ENCODE measurements at regions not wholly inside any gene's neighbourhood (a gene's known extent, or its start where the extent isn't known, plus 50 kb on each side); places are given as distances from the start of the nearest gene placed in this dataset.

DNA sequence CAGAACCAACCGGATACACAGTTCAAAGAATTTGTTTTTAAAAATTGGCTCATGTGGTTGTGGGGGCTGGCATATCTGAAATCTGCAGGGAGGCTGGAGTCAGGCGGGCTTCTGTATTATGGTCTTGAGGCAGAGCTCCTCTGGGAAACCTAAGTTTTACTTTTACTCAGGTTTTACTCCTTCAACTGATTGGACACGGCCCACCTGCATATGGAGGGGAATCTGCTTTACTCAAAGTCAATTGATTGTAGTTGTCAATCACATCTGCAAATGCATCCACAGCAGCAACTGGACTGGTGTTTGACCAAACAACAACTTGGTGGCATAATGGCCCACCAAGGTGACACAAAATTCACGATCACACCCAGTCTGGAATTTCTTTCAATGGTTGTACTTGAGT, 103.4 kb downstream of the ERMARD start:
- ChIA-PET CTCF (no interaction called here), POLR2A (no interaction called here)
- no peak for TF ChIP-seq CTCF (IDR thresholded peaks at IDR 0.05; ENCODE audit: low read depth, low read length)

GRCh38 chr6:169854083-169854725, 102.8 kb downstream of the ERMARD start:
- Histone ChIP-seq H3K27me3 (ENCODE audit: control insufficient read depth, insufficient read depth, low read length) (no peaks in the 10 kb centered on the region), H3K4me3 (ENCODE audit: low read depth, low read length) (no peak overlapping the region), H3K27ac (ENCODE audit: low read depth, low read length) (no peak overlapping the region), H3K9me3 (ENCODE audit: control insufficient read depth, insufficient read depth, low read length) (peaks cover 83% of the 10 kb centered on the region)
- no peak for DNase-seq (ENCODE audit: low read depth, low spot score)
- ChIA-PET POLR2A (no interaction called here), CTCF (no interaction called here)
- TF ChIP-seq CTCF (IDR thresholded peaks at IDR 0.05; ENCODE audit: low read depth, low read length) = no peak

More for the DNA sequence above, 103.4 kb downstream of the ERMARD start:
- no peak overlapping the region for H3K27ac ChIP-seq (ENCODE audit: low read depth, low read length)
- H3K4me3 ChIP-seq (ENCODE audit: low read depth, low read length) = no peak overlapping the region
- H3K27me3 ChIP-seq (ENCODE audit: control insufficient read depth, insufficient read depth, low read length) = no peaks in the 10 kb centered on the region
- peaks cover 83% of the 10 kb centered on the region for H3K9me3 ChIP-seq (ENCODE audit: control insufficient read depth, insufficient read depth, low read length)
- DNase-seq (ENCODE audit: low read depth, low spot score) = no peak

DNA sequence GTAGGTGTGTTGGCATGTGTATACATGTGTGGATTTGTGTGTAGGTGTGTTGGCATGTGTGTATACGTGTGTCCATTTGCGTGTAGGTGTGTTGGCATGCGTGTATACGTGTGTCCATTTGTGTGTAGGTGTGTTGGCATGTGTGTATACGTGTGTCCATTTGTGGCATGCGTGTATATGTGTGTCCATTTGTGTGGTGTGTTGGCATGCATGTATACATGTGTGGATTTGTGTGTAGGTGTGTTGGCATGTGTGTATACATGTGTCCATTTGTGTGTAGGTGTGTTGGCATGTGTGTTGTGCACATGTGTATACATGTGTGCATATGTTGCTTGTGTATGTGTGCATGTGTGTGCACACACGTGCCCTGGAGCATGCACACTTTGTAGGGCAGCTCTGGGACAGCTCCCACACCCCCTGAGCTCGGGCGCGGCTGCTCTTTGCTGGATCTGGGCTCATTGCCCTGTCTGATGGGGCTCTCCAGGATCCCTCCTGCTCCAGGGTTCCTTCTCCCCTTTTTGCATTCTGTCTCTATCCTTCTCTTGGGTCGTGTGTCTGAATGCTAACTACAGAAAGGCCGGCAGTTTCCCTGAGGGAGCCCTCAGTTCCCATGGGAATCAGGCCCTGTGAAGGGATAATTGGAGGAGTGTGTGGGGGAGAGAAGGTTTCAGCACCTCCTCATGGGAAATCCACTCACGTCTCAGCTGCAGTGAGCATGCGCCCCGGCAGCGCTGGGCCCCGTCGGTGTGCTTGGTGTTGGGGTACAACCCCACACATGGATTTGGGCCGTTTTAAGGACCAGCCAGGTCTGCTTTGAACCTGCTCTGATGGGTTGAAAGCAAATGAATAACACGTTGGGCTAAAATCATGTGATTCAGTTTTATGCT, 102.0 kb downstream of the ERMARD start:
- CTCF ChIA-PET = no interaction called here

GRCh38 chr6:169852504-169853195, 101.2 kb downstream of the ERMARD start:
- no peak for DNase-seq (ENCODE audit: low read depth, low spot score)
- no peak overlapping the region for H3K27ac ChIP-seq (ENCODE audit: low read depth, low read length)
- no peak for TF ChIP-seq CTCF (IDR thresholded peaks at IDR 0.05; ENCODE audit: low read depth, low read length)
- CTCF ChIA-PET = no interaction called here
- POLR2A ChIA-PET = no interaction called here
- H3K4me3 ChIP-seq (ENCODE audit: low read depth, low read length) = no peak overlapping the region
- H3K27me3 ChIP-seq (ENCODE audit: control insufficient read depth, insufficient read depth, low read length) = no peaks in the 10 kb centered on the region
- H3K9me3 ChIP-seq (ENCODE audit: control insufficient read depth, insufficient read depth, low read length) = peaks cover 75% of the 10 kb centered on the region

More for the DNA sequence above, 102.0 kb downstream of the ERMARD start:
- H3K27me3 ChIP-seq (ENCODE audit: control insufficient read depth, insufficient read depth, low read length) = no peaks in the 10 kb centered on the region
- H3K4me3 ChIP-seq (ENCODE audit: low read depth, low read length) = no peak overlapping the region
- DNase-seq (ENCODE audit: low read depth, low spot score) = no peak
- H3K9me3 ChIP-seq (ENCODE audit: control insufficient read depth, insufficient read depth, low read length) = peaks cover 83% of the 10 kb centered on the region
- POLR2A ChIA-PET = no interaction called here
- no peak overlapping the region for H3K27ac ChIP-seq (ENCODE audit: low read depth, low read length)
- TF ChIP-seq CTCF (IDR thresholded peaks at IDR 0.05; ENCODE audit: low read depth, low read length) = no peak
